PC-3 (cell line): ENCODE measurements at regions not wholly inside any gene's neighbourhood (a gene's known extent, or its start where the extent isn't known, plus 50 kb on each side); places are given as distances from the start of the nearest gene placed in this dataset.

Experiments used
- EZH2phosphoT487 ChIP-seq: fragments of 300-600 bp; sonication (generic); IDR thresholded peaks from 2 replicates; pipeline ENCODE4 v1.6.1; 2018; ENCODE audit warnings: mild to moderate bottlenecking, antibody characterized with exemption, low read length, borderline replicate concordance
- TF ChIP-seq, protein P1 (sequence below): fragments of 300-600 bp; sonication (generic); conservative IDR thresholded peaks from 2 replicates; pipeline ENCODE4 v1.5.1; 2017; ENCODE audit warnings: antibody characterized with exemption, low read depth, mild to moderate bottlenecking, low read length

DNA sequence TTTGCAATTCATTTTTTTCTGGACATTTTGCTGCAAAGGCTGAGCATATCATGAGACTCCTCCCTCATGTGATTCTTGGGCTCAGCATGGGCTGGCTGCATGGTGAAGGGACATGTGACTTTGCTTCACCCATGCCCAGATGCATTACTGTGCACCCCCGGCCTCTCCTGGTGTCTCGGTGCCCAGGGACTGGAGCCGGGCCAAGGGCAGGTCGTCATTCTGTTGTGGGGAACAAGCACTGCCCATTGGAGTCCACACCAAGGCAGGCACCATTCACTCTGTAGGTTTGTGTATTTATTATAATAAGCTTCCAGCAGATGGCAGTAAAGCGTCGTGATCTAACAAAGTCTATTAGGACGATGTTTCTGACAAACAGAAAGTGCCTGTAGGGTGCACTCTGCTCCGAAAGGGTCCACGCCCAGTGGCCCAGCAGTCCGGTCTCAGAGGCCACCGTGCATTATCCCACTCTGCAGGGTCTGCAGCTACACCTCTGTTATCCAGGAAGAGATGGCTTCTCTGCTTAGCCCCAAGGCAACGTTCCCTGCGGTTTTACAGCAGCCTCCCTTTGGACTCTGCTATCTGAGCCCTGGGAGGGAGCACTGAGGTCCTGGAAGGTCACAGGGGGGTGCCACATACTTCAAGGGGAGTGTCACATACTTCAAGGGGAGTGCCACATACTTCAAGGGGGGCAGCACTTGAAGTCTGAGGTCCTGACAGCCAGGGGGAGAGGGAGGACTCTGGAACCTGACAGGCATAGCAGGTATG is 219.6 kb downstream of the TSN start:
- TF ChIP-seq, protein P1, sequence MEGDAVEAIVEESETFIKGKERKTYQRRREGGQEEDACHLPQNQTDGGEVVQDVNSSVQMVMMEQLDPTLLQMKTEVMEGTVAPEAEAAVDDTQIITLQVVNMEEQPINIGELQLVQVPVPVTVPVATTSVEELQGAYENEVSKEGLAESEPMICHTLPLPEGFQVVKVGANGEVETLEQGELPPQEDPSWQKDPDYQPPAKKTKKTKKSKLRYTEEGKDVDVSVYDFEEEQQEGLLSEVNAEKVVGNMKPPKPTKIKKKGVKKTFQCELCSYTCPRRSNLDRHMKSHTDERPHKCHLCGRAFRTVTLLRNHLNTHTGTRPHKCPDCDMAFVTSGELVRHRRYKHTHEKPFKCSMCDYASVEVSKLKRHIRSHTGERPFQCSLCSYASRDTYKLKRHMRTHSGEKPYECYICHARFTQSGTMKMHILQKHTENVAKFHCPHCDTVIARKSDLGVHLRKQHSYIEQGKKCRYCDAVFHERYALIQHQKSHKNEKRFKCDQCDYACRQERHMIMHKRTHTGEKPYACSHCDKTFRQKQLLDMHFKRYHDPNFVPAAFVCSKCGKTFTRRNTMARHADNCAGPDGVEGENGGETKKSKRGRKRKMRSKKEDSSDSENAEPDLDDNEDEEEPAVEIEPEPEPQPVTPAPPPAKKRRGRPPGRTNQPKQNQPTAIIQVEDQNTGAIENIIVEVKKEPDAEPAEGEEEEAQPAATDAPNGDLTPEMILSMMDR = peak; percentile 79
- TF ChIP-seq EZH2phosphoT487 = no peak
